ENCODE measurements at regions not wholly inside any gene's neighbourhood (a gene's known extent, or its start where the extent isn't known, plus 50 kb on each side); places are given as distances from the start of the nearest gene placed in this dataset.
"Not testable (repeated sequence)": the region's sequence is repeated elsewhere in the genome, so short reads cannot be mapped to it uniquely, and the experiment has no call there.

DNA sequence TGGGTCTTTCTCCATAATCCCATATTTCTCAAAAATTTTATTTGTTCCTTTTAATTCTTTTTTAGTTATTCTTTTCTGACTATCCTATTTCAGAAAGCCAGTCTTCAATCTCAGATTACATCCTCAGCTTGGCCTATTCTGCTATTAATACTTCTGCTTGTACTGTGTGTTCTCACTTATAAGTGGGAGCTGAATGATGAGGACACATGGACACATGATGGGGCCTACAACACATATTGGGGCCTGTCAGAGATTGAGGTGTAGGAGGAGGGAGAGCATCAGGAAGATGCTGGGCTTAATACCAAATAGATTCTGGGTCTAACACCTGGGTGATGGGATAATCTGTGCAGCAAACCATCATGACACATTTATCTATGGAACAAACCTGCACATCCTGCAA is 82.3 kb downstream of the MAGEE1 start:
- no peak for DNase-seq
- intact Hi-C loops (cut with DNase I): no loop called here

DNA sequence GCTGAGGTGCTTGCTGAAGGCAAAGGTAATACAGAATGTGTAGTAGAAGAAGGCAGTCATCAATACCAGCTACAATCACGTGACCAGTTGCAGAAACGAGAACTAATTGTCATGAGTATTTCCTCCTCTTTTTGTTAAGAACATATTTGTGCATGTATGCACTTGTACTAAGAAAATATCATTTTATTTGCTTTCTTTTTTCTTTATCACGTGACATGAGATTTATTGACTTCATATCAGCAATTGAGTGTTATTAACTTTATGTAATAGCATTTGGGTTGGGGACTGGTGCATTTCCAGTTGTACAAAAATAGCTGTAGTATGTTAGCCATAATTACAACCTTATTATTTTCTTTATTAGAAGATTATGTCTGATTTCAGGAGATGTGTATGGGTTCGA is 90.0 kb downstream of the MAGEE1 start:
- DNase-seq: no peak
- intact Hi-C loops (cut with DNase I): no loop called here

- intact Hi-C loops (cut with DNase I): no loop called here
Measured at GRCh38 chrX:76520273-76521054, 93.0 kb downstream of the MAGEE1 start.

DNA sequence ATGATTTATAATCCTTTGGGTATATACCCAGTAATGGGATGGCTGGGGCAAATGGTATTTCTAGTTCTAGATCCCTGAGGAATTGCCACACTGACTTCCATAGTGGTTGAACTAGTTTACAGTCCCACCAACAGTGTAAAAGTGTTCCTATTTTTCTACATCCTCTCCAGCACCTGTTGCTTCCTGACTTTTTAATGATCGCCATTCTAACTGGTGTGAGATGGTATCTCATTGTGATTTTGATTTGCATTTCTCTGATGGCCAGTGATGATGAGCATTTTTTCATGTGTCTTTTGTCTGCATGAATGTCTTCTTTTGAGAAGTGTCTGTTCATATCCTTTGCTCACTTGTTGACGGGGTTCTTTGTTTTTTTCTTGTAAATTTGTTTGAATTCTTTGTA is 108.2 kb downstream of the MAGEE1 start:
- DNase-seq; intact Hi-C loops (cut with DNase I): not testable (repeated sequence)

More at GRCh38 chrX:76520273-76521054, 93.0 kb downstream of the MAGEE1 start:
- peak in 2 of 10 donors; percentile 60 to 75 for DNase-seq

DNA sequence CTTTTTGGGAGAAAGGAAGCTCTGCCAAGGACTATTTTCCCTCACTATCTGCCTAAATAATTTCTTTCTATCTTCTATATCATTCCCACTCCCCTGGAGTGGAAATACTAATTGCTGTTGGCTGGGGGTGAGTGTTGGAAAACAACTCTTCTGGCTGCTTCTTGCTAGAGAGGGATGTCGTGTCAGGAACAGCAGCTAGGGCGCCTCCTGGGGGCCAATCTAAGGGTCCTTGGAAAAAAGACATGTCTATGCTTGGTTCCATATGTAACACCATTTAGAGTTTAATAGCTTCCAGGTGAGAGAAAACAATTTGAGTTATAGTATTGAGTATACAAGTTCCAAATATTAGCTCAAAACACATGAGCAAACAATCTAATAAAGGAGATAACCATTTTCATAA is 111.3 kb downstream of the MAGEE1 start:
- intact Hi-C loops (cut with DNase I): no loop called here
- DNase-seq: no peak

- intact Hi-C loops (cut with DNase I); DNase-seq: not testable (repeated sequence)
Measured at GRCh38 chrX:76543381-76543780, 115.9 kb downstream of the MAGEE1 start.

- DNase-seq: no peak
- intact Hi-C loops (cut with DNase I): no loop called here
Measured at GRCh38 chrX:76550016-76550415, 122.5 kb downstream of the MAGEE1 start.

DNA sequence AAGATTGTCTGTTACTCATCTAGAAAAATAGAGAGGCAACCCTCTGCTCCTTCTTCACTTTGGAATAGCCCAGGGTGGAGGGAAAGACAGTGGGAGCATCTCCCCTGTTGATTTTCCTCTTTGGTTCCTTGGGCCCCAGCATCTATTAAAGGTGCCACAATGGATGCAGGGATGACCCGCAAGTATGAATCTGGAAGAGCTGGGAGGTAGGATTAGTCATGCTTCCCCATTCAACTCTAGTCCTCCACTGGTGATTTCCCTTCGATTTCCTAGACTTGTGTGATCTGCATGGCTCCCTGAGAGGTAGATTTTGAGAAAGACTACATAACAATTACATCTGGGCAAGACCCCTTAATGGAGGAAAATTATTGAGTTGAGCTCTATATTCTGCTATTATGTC is 127.8 kb downstream of the MAGEE1 start:
- intact Hi-C loops (cut with DNase I): no loop called here
- no peak for DNase-seq

GRCh38 chrX:76555816-76556215 is 128.3 kb downstream of the MAGEE1 start:
- intact Hi-C loops (cut with DNase I): no loop called here
- DNase-seq: no peak

- intact Hi-C loops (cut with DNase I); DNase-seq: not testable (repeated sequence)
Measured at GRCh38 chrX:76564842-76565241, 137.3 kb downstream of the MAGEE1 start.

DNA sequence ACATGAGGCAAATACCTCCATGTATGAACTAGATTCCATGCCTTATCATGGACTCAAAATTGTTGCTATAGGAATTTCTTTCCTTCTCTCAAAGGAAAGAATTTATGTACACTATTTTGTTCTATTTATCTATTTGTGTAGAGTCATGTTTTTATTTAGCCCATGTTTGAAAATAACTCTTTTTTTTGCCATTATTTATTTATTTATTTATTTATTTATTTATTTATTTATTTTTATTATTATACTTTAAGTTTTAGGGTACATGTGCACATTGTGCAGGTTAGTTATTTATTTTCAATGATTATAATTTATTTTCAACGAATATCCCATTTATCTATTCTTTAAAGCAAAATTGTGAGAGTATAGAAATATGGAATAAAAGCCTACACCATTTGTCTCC is 177.9 kb downstream of the MAGEE1 start:
- DNase-seq: no peak
- intact Hi-C loops (cut with DNase I): no loop called here

GRCh38 chrX:76617020-76617419 is 189.5 kb downstream of the MAGEE1 start:
- intact Hi-C loops (cut with DNase I): no loop called here
- no peak for DNase-seq

DNA sequence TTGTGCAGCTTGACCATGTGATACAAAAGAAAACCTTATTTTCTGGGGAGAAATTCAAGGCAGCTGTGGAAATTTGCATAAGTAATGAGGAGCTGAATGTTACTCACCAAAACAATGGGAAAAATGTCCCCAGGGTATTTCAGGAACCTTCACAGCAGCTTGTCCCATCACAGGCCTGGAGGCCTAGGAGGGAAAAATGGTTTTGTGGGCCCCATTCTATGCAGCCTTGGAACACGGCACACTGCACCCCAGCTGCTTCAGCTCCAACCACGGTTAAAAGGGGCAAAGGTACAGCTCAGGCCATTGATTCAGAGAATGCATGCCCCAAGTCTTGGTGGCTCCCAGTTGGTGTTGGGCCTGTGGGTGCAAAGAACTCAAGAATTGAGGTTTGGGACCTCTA is 216.1 kb downstream of the MAGEE1 start:
- DNase-seq: no peak
- intact Hi-C loops (cut with DNase I): no loop called here

DNA sequence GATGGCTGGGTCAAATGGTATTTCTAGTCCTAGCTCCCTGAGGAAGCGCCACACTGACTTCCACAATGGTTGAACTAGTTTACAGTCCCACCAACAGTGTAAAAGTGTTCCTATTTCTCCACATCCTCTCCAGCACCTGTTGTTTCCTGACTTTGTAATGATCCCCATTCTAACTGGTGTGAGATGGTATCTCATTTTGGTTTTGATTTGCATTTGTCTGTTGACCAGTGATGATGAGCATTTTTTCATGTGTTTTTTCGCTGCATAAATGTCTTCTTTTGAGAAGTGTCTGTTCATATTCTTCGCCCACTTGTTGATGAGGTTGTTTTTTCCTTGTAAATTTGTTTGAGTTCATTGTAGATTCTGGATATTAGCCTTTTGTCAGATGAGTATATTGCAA is 223.9 kb downstream of the MAGEE1 start:
- DNase-seq; intact Hi-C loops (cut with DNase I): not testable (repeated sequence)

DNA sequence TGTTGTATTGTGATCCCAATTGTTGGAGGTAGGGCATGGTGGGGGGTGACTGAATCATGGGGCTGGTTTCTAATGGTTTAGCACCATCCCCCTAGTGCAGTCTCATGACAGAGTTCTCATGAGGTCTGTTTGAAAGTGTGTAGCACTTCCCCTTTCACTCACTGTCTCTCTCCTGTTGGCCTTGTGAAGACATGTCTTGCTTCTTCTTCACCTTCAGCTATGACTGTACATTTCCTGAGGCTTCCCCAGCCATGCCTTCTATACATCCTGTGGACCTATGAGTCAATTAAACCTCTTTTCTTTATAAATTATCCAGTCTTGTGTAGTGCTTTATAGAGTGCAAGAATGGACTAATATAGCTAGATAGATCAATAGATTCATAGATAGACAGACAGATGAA is 230.0 kb downstream of the MAGEE1 start:
- intact Hi-C loops (cut with DNase I): no loop called here
- DNase-seq: no peak

Data from posterior cingulate gyrus (tissue), 11 donors.